Esophagus squamous epithelium (tissue), 5 donors: ENCODE measurements at regions not wholly inside any gene's neighbourhood (a gene's known extent, or its start where the extent isn't known, plus 50 kb on each side); places are given as distances from the start of the nearest gene placed in this dataset.
"Not testable (repeated sequence)": the region's sequence is repeated elsewhere in the genome, so short reads cannot be mapped to it uniquely, and the experiment has no call there.

Source experiments
- DNase-seq: peaks from one replicate; lab custom pipeline; 2025; lab: John Stamatoyannopoulos, UW
- H3K27ac ChIP-seq, 4 donors: fragments of 200-600 bp; sonication (generic); one replicate each; pipeline ENCODE4 v1.5.1; 2016 to 2019; ENCODE audit warnings: mild to moderate bottlenecking in 1 of 4
- H3K27me3 ChIP-seq, 4 donors: fragments of 200-600 bp; sonication (generic); 1 replicate in 3 of 4; 2 replicates in 1 of 4; pipeline versions ENCODE4 v1.5.1 to v1.6.0; 2017 to 2021; ENCODE audit warnings: antibody characterized with exemption in 1 of 4
- H3K36me3 ChIP-seq, 3 donors: fragments of 200-600 bp; sonication (generic); one replicate each; pipeline ENCODE4 v1.5.1; 2016 to 2019
- H3K4me1 ChIP-seq, 3 donors: fragments of 200-600 bp; sonication (generic); one replicate each; pipeline ENCODE4 v1.5.1; 2017 to 2019
- H3K4me3 ChIP-seq, 4 donors: fragments of 200-600 bp; sonication (generic); 1 replicate in 3 of 4; 2 replicates in 1 of 4; pipeline ENCODE4 v1.5.1; 2016 to 2019; ENCODE audit warnings: mild to moderate bottlenecking in 2 of 4, moderate library complexity in 1 of 4
- H3K9me3 ChIP-seq, 3 donors: fragments of 200-600 bp; sonication (generic); one replicate each; pipeline ENCODE4 v1.5.1; 2016 to 2019
- POLR2A ChIP-seq, 4 donors: fragments of 450-650 bp; IDR thresholded peaks; one replicate each; pipeline ENCODE4 v1.6.1; 2017; ENCODE audit warnings: antibody characterized with exemption in 4 of 4, mild to moderate bottlenecking in 4 of 4, moderate library complexity in 3 of 4
- WGBS, 2 donors: methylation state at CpG; one replicate each; pipeline ENCODE4 v1.1.5; 2018; 5-methylcytosine and 5-hydroxymethylcytosine counted together
- intact Hi-C: fragments of 100-400 bp; cut with DNase I; formaldehyde crosslinking; loops from one replicate; pipeline ENCODE4 v1.15.0; 2022
- TF ChIP-seq, protein P1 (sequence below), 6 experiments: fragments of 450-650 bp in 4 of 6; fragments of 200-600 bp in 2 of 6; sonication (generic) in 2 of 6; IDR thresholded peaks; one replicate each; pipeline ENCODE4 v1.5.1; 2016 to 2019; ENCODE audit warnings: antibody characterized with exemption in 6 of 6, mild to moderate bottlenecking in 4 of 6, moderate library complexity in 4 of 6
- donor health status: DM: yes; HTN: yes; CAD: no.

DNA sequence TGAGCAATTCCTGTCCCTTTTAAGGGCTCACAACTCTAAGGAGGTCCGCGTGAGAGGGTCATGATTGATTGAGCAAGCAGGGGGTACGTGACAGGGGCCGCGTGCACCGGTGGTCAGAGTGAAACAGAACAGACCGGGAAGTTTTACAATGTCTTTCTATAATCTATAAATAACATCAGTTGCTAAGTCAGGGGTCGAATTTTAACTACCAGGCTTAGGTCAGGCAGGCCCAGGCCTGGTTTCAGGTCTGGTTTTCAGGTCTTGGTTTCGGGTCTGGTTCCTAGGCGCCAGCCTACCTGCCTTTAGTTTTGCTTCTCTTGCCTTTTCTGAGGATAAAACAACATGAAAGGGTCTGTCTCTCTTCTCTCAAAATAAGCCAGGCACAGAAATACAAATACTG lies 476.0 kb upstream of the CAMK1G start:
- H3K27me3 ChIP-seq = peaks cover 0 to 17% (median 0%) of the 10 kb centered on the region in 4 donors
- no peak for DNase-seq
- no peaks in the 10 kb centered on the region for H3K4me1 ChIP-seq
- no peak overlapping the region for H3K4me3 ChIP-seq
- WGBS, 2 donors = 76 to 88% methylated on average over 8 to 10 of the region's 10 CpGs
- TF ChIP-seq, protein P1, sequence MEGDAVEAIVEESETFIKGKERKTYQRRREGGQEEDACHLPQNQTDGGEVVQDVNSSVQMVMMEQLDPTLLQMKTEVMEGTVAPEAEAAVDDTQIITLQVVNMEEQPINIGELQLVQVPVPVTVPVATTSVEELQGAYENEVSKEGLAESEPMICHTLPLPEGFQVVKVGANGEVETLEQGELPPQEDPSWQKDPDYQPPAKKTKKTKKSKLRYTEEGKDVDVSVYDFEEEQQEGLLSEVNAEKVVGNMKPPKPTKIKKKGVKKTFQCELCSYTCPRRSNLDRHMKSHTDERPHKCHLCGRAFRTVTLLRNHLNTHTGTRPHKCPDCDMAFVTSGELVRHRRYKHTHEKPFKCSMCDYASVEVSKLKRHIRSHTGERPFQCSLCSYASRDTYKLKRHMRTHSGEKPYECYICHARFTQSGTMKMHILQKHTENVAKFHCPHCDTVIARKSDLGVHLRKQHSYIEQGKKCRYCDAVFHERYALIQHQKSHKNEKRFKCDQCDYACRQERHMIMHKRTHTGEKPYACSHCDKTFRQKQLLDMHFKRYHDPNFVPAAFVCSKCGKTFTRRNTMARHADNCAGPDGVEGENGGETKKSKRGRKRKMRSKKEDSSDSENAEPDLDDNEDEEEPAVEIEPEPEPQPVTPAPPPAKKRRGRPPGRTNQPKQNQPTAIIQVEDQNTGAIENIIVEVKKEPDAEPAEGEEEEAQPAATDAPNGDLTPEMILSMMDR (IDR thresholded peaks at IDR 0.05) = no peak
- TF ChIP-seq POLR2A (IDR thresholded peaks at IDR 0.05) = no peak
- no peaks in the 10 kb centered on the region for H3K36me3 ChIP-seq
- no peaks in the 10 kb centered on the region for H3K9me3 ChIP-seq
- H3K27ac ChIP-seq = no peak overlapping the region
- intact Hi-C loops = no loop called here

- no peak for DNase-seq
- Histone ChIP-seq H3K4me1 (no peaks in the 10 kb centered on the region), H3K9me3 (no peaks in the 10 kb centered on the region), H3K36me3 (no peaks in the 10 kb centered on the region), H3K27me3 (peaks cover 0 to 8% (median 0%) of the 10 kb centered on the region in 4 donors), H3K27ac (peak overlapping the region in 1 of 4 donors; percentile 28), H3K4me3 (no peak overlapping the region)
- WGBS, 2 donors = 72 to 76% methylated on average over 2 of the region's 2 CpGs
- TF ChIP-seq POLR2A (IDR thresholded peaks at IDR 0.05) = no peak
- TF ChIP-seq, protein P1 (IDR thresholded peaks at IDR 0.05) = no peak
- intact Hi-C loops = no loop called here
Observed at GRCh38 chr1:209109001-209109785, 474.3 kb upstream of the CAMK1G start.

GRCh38 chr1:209113521-209113920 lies 470.0 kb upstream of the CAMK1G start:
- Histone ChIP-seq H3K27me3 (no peaks in the 10 kb centered on the region), H3K27ac (no peak overlapping the region), H3K36me3 (no peaks in the 10 kb centered on the region), H3K9me3 (no peaks in the 10 kb centered on the region), H3K4me1 (no peaks in the 10 kb centered on the region), H3K4me3 (no peak overlapping the region)
- WGBS, 2 donors = 59 to 60% methylated on average over 5 of the region's 5 CpGs
- intact Hi-C loops = no loop called here
- no peak for DNase-seq
- TF ChIP-seq, protein P1 (IDR thresholded peaks at IDR 0.05) = no peak
- TF ChIP-seq POLR2A (IDR thresholded peaks at IDR 0.05) = no peak

- H3K27me3 ChIP-seq = peaks cover 0 to 6% (median 0%) of the 10 kb centered on the region in 4 donors
- no peak for DNase-seq
- H3K4me1 ChIP-seq = no peaks in the 10 kb centered on the region
- H3K36me3 ChIP-seq = no peaks in the 10 kb centered on the region
- no peak overlapping the region for H3K4me3 ChIP-seq
- WGBS, 2 donors = 82 to 100% methylated on average over 1 of the region's 1 CpG
- H3K9me3 ChIP-seq = no peaks in the 10 kb centered on the region
- intact Hi-C loops = no loop called here
- TF ChIP-seq POLR2A (IDR thresholded peaks at IDR 0.05) = no peak
- TF ChIP-seq, protein P1 (IDR thresholded peaks at IDR 0.05) = no peak
- no peak overlapping the region for H3K27ac ChIP-seq
Observed at GRCh38 chr1:209116705-209117104, 466.8 kb upstream of the CAMK1G start.

GRCh38 chr1:209123601-209124000 lies 459.9 kb upstream of the CAMK1G start:
- 58 to 61% methylated on average over 2 of the region's 2 CpGs for WGBS, 2 donors
- no peaks in the 10 kb centered on the region for H3K9me3 ChIP-seq
- H3K27ac ChIP-seq = no peak overlapping the region
- DNase-seq = no peak
- H3K4me1 ChIP-seq = no peaks in the 10 kb centered on the region
- intact Hi-C loops = no loop called here
- no peaks in the 10 kb centered on the region for H3K36me3 ChIP-seq
- peaks cover 0 to 26% (median 0%) of the 10 kb centered on the region in 4 donors for H3K27me3 ChIP-seq
- no peak for TF ChIP-seq POLR2A (IDR thresholded peaks at IDR 0.05)
- TF ChIP-seq, protein P1 (IDR thresholded peaks at IDR 0.05) = no peak
- H3K4me3 ChIP-seq = no peak overlapping the region

- H3K27ac ChIP-seq, intact Hi-C loops, H3K4me3 ChIP-seq, H3K27me3 ChIP-seq, DNase-seq, H3K4me1 ChIP-seq, H3K9me3 ChIP-seq, H3K36me3 ChIP-seq: not testable (repeated sequence)
- WGBS, 2 donors = no CpG with 5 or more reads among the region's 32 CpGs
Observed at GRCh38 chr1:209129091-209129490, 454.4 kb upstream of the CAMK1G start.
